Vagina (tissue), 2 donors: ENCODE measurements at regions not wholly inside any gene's neighbourhood (a gene's known extent, or its start where the extent isn't known, plus 50 kb on each side); places are given as distances from the start of the nearest gene placed in this dataset.

Source experiments
- POLR2A ChIP-seq, 2 donors: fragments of 450-650 bp; IDR thresholded peaks; one replicate each; pipeline ENCODE4 v1.6.1; 2017; ENCODE audit warnings: antibody characterized with exemption in 2 of 2, mild to moderate bottlenecking in 2 of 2, moderate library complexity in 2 of 2
- TF ChIP-seq, protein P1 (sequence below), 3 experiments: fragments of 450-650 bp in 2 of 3; fragments of 200-600 bp in 1 of 3; sonication (generic) in 1 of 3; IDR thresholded peaks; one replicate each; pipeline ENCODE4 v1.5.1; 2017 to 2019; ENCODE audit warnings: antibody characterized with exemption in 3 of 3, mild to moderate bottlenecking in 2 of 3, moderate library complexity in 2 of 3

- TF ChIP-seq POLR2A (IDR thresholded peaks at IDR 0.05) = no peak
- TF ChIP-seq, protein P1, sequence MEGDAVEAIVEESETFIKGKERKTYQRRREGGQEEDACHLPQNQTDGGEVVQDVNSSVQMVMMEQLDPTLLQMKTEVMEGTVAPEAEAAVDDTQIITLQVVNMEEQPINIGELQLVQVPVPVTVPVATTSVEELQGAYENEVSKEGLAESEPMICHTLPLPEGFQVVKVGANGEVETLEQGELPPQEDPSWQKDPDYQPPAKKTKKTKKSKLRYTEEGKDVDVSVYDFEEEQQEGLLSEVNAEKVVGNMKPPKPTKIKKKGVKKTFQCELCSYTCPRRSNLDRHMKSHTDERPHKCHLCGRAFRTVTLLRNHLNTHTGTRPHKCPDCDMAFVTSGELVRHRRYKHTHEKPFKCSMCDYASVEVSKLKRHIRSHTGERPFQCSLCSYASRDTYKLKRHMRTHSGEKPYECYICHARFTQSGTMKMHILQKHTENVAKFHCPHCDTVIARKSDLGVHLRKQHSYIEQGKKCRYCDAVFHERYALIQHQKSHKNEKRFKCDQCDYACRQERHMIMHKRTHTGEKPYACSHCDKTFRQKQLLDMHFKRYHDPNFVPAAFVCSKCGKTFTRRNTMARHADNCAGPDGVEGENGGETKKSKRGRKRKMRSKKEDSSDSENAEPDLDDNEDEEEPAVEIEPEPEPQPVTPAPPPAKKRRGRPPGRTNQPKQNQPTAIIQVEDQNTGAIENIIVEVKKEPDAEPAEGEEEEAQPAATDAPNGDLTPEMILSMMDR (IDR thresholded peaks at IDR 0.05) = no peak
Observed at GRCh38 chr22:19590696-19591095, 66.5 kb upstream of the CLDN5 start.
